Left lung (tissue), 4 donors: ENCODE measurements at regions not wholly inside any gene's neighbourhood (a gene's known extent, or its start where the extent isn't known, plus 50 kb on each side); places are given as distances from the start of the nearest gene placed in this dataset.
"Not testable (repeated sequence)": the region's sequence is repeated elsewhere in the genome, so short reads cannot be mapped to it uniquely, and the experiment has no call there.

Source experiments
- ATAC-seq: fragments of 200-7000 bp; cut with Tn5 transposase; one replicate; pipeline ENCODE4 v1.9.1; 2020; ENCODE audit warnings: moderate library complexity
- DNase-seq, 4 donors: peaks; one replicate each; pipeline ENCODE4 v3.0.0-alpha.2; 2013 to 2020
- H3K27ac ChIP-seq, 2 donors: fragments of 200-600 bp; sonication (generic) in 1 of 2; one replicate each; pipeline versions ENCODE4 v1.5.0 to v1.8.0; 2020 to 2021
- H3K27me3 ChIP-seq, 2 donors: fragments of 200-600 bp; sonication (generic) in 1 of 2; one replicate each; pipeline versions ENCODE4 v1.5.0 to v1.8.0; 2020 to 2021
- H3K36me3 ChIP-seq, 2 donors: fragments of 200-600 bp; sonication (generic) in 1 of 2; one replicate each; pipeline versions ENCODE4 v1.5.0 to v1.8.0; 2020 to 2021
- H3K4me1 ChIP-seq, 2 donors: fragments of 200-600 bp; one replicate each; pipeline ENCODE4 v1.8.0; 2021
- H3K4me3 ChIP-seq, 2 donors: fragments of 200-600 bp; sonication (generic) in 1 of 2; one replicate each; pipeline versions ENCODE4 v1.5.0 to v1.8.0; 2020 to 2021; ENCODE audit warnings: mild to moderate bottlenecking in 1 of 2
- H3K9me3 ChIP-seq, 2 donors: fragments of 200-600 bp; sonication (generic) in 1 of 2; one replicate each; pipeline versions ENCODE4 v1.5.0 to v1.8.0; 2020 to 2021
- intact Hi-C, 2 donors: fragments of 100-400 bp; cut with DNase I; formaldehyde crosslinking; loops; one replicate each; pipeline versions ENCODE4 v1.11.2 to v1.14.2; 2022
- TF ChIP-seq, protein P1 (sequence below), 2 donors: fragments of 200-600 bp; sonication (generic) in 1 of 2; IDR thresholded peaks; one replicate each; pipeline versions ENCODE4 v1.5.0 to v1.8.0; 2021; ENCODE audit warnings: antibody characterized with exemption in 2 of 2
- donor health status: DM: no; HTN: yes; CAD: no.
- donor health status: DM: no; HTN: no; CAD: no.

DNA sequence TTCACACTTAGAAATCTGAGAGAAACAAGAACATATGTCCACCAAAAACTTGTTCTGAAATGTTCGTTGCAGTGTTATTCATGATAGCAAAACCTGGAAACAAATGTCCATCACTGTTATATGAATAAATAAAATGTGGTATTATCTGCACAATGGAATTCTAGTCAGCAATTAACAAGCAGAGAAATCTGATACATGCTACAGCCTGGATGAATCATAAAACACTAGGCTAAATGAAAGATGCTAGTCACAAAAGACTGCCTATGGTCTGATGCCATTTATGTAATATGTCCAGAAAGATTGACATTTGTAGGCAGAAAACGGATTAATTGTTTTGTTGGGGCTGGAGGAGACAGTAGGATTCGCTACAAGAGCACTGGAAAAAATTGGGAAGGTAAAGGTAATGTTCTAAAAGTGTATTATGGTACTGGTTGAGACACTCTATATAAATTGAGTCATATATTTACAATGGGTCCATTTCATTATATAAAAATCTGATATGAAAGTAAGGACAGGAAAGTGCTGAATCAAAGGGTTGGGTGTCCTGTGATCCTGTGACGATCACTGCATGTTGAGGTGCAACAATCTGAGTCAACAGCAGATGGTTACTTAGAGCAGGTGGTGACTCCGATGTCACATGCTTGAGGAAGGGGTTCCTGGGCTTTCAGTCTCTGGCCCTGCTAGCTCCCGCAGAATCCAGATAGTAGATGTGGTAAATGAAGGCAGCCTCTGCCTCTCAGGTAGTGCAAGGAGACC, 102.1 kb upstream of the NBPF4 start:
- intact Hi-C loops, result no loop called here
- no peaks in the 10 kb centered on the region for H3K36me3 ChIP-seq

DNA sequence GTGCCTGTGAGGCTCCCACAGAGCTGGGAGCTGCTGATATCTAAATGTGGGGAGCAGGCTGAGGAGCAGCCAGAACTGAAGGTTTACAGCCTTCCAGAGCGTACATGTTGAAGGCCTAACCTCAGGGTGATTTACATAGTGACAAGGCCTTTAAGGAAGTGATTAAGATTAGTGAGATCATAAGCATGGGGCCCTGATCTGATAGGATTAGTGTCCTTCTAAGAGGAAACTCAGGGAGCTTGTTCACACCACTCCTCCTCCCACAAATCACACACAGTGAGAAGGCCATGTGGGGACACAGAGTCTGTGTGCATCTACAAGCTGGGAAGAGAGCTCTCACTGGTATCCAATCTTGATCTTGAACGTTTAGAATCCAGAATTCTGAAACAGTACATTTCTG, 92.3 kb upstream of the NBPF6 start:
- Histone ChIP-seq H3K36me3 (no peaks in the 10 kb centered on the region), H3K27ac (no peak overlapping the region), H3K4me1 (no peaks in the 10 kb centered on the region), H3K4me3 (no peak overlapping the region), H3K27me3 (no peaks in the 10 kb centered on the region), H3K9me3 (peaks cover 0 to under 1% of the 10 kb centered on the region in 2 donors)
- DNase-seq (no peak), ATAC-seq (no peak)
- TF ChIP-seq, protein P1, sequence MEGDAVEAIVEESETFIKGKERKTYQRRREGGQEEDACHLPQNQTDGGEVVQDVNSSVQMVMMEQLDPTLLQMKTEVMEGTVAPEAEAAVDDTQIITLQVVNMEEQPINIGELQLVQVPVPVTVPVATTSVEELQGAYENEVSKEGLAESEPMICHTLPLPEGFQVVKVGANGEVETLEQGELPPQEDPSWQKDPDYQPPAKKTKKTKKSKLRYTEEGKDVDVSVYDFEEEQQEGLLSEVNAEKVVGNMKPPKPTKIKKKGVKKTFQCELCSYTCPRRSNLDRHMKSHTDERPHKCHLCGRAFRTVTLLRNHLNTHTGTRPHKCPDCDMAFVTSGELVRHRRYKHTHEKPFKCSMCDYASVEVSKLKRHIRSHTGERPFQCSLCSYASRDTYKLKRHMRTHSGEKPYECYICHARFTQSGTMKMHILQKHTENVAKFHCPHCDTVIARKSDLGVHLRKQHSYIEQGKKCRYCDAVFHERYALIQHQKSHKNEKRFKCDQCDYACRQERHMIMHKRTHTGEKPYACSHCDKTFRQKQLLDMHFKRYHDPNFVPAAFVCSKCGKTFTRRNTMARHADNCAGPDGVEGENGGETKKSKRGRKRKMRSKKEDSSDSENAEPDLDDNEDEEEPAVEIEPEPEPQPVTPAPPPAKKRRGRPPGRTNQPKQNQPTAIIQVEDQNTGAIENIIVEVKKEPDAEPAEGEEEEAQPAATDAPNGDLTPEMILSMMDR (IDR thresholded peaks at IDR 0.05), result no peak
- intact Hi-C loops, result no loop called here

More for the DNA sequence above, 102.1 kb upstream of the NBPF4 start:
- no peaks in the 10 kb centered on the region for H3K27me3 ChIP-seq
- no peak for DNase-seq
- ATAC-seq, result no peak
- TF ChIP-seq, protein P1 (IDR thresholded peaks at IDR 0.05), result no peak
- H3K4me1 ChIP-seq, result no peaks in the 10 kb centered on the region
- H3K4me3 ChIP-seq, result no peak overlapping the region
- no peak overlapping the region for H3K27ac ChIP-seq
- H3K9me3 ChIP-seq, result no peaks in the 10 kb centered on the region

DNA sequence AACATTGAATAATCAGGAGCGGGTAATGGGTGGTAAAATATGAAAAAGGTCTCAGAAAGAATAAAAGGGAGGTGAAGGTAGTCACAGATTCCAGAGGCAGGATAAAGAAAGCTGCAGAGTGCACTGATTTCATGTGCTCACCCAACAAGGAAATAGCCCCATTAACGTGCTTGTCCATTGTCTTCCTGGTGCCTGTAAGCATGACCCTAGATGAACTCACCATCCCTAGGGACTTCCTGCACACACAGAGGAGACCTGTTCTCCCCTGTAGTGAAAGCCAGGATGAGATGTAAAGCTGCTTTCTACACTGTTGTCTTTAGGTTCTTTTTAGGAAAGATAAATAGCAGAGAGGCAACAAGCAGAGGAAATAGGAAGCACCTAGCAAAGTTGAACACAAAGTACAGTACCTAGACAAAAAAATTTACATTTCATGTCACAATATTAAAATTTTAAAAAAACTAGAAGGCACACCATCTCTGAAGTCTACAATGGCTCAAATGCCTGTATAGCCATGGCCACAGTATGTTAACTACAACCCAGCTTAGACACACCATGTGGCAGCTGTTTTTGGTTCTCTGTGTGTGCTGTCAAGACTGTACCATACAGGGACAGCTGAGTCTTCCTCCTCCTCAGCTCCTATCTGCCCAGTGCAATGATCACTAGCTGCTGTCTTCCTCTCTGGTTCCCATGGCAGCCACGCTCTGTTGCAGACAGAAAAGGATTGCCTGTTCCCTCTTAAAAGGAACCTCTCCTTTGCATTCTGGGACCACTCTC, 69.9 kb upstream of the NBPF6 start:
- intact Hi-C loops, H3K27ac ChIP-seq, ATAC-seq, H3K27me3 ChIP-seq, H3K36me3 ChIP-seq, H3K4me1 ChIP-seq, H3K9me3 ChIP-seq, H3K4me3 ChIP-seq, DNase-seq: not testable (repeated sequence)
